Natural killer cell (primary cell): ENCODE measurements at regions not wholly inside any gene's neighbourhood (a gene's known extent, or its start where the extent isn't known, plus 50 kb on each side); places are given as distances from the start of the nearest gene placed in this dataset.

Experiments
- ATAC-seq, 3 donors: fragments of 150-1000 bp in 2 of 3; fragments of 200-7000 bp in 1 of 3; cut with Tn5 transposase; 1 replicate in 1 of 3; 2 replicates in 2 of 3; pipeline ENCODE4 v1.10.0; 2021; ENCODE audit warnings: mild to moderate bottlenecking in 2 of 3, moderate library complexity in 2 of 3
- DNase-seq, 2 donors: peaks; one replicate each; pipeline versions ENCODE4 v3.0.0 to v3.0.0-alpha.2; 2013 to 2021; ENCODE audit warnings: mixed read lengths in 1 of 2
- H3K27ac ChIP-seq: one replicate; pipeline ENCODE4 v1.5.1; 2013; ENCODE audit warnings: mild to moderate bottlenecking, low read length
- H3K27me3 ChIP-seq: one replicate; pipeline ENCODE4 v1.6.1; 2013; ENCODE audit warnings: low read length; ENCODE audit not compliant: control insufficient read depth, insufficient read depth
- H3K36me3 ChIP-seq: one replicate; pipeline ENCODE4 v1.6.1; 2013; ENCODE audit warnings: low read length; ENCODE audit not compliant: control insufficient read depth, insufficient read depth
- H3K4me1 ChIP-seq: one replicate; pipeline ENCODE4 v1.6.1; 2013; ENCODE audit warnings: low read length; ENCODE audit not compliant: control insufficient read depth, insufficient read depth
- H3K4me3 ChIP-seq: one replicate; pipeline ENCODE4 v1.5.1; 2013; ENCODE audit warnings: low read length
- H3K9me3 ChIP-seq: one replicate; pipeline ENCODE4 v1.6.1; 2013; ENCODE audit warnings: low read length; ENCODE audit not compliant: control insufficient read depth, insufficient read depth
- H3K27ac Mint-ChIP-seq, 2 donors: one replicate each; pipeline ENCODE4 v1.8.0; 2022; ENCODE audit warnings: mild to moderate bottlenecking in 2 of 2, mixed read lengths in 2 of 2, moderate library complexity in 1 of 2
- H3K27me3 Mint-ChIP-seq, 2 donors: one replicate each; pipeline ENCODE4 v1.8.0; 2022; ENCODE audit warnings: low read depth in 2 of 2, mixed read lengths in 2 of 2
- H3K36me3 Mint-ChIP-seq: one replicate; pipeline ENCODE4 v1.8.0; 2022; ENCODE audit warnings: mixed read lengths
- H3K4me1 Mint-ChIP-seq, 2 donors: one replicate each; pipeline ENCODE4 v1.8.0; 2022; ENCODE audit warnings: mixed read lengths in 2 of 2
- H3K4me3 Mint-ChIP-seq: one replicate; pipeline ENCODE4 v1.8.0; 2022; ENCODE audit warnings: mild to moderate bottlenecking, moderate library complexity, mixed read lengths
- H3K9me3 Mint-ChIP-seq, 2 donors: one replicate each; pipeline ENCODE4 v1.8.0; 2022; ENCODE audit warnings: mixed read lengths in 2 of 2
- WGBS: methylation state at CpG from one replicate; pipeline ENCODE4 v1.1.7; 2013; ENCODE audit warnings: missing lambda C conversion rate; ENCODE audit not compliant: insufficient coverage; 5-methylcytosine and 5-hydroxymethylcytosine counted together
- intact Hi-C: fragments of 100-400 bp; cut with micrococcal nuclease; formaldehyde crosslinking; loops from one replicate; pipeline ENCODE4 v1.14.2; 2022
- TF ChIP-seq, protein P1 (sequence below): fragments of 200-600 bp; IDR thresholded peaks from one replicate; pipeline ENCODE4 v1.8.0; 2022; ENCODE audit warnings: antibody characterized with exemption

DNA sequence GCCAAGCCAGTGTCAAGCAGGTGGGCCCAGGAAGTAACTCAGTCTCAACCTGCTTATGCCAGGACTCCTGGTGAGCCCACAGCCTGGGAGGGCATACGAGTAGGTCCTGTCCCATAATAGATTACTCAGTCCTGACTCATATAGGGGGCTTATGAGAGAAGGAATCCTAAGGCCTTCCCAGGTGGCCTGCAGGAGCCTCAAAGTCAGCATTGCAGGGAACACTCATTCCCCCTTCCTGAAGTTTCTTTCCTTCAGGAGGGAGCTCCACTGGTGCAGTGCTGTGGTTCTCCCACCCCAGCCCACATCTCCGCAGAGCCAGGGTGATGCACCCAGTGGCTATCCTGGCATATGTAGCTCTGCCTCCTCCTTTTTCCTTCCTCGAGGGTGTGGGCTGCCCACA, 137.3 kb downstream of the ZIC5 start:
- intact Hi-C loops, result no loop called here
- peaks cover 18 to 22% of the 10 kb centered on the region in 2 donors for H3K4me1 Mint-ChIP-seq
- Histone ChIP-seq H3K27me3 (no peaks in the 10 kb centered on the region), H3K9me3 (no peaks in the 10 kb centered on the region), H3K4me1 (peaks cover 11% of the 10 kb centered on the region), H3K27ac (no peak overlapping the region), H3K4me3 (no peak overlapping the region), H3K36me3 (no peaks in the 10 kb centered on the region)
- no peaks in the 10 kb centered on the region for H3K9me3 Mint-ChIP-seq
- no peak for ATAC-seq
- H3K36me3 Mint-ChIP-seq, result no peaks in the 10 kb centered on the region
- H3K27me3 Mint-ChIP-seq, result peaks cover 0 to 3% of the 10 kb centered on the region in 2 donors
- TF ChIP-seq, protein P1, sequence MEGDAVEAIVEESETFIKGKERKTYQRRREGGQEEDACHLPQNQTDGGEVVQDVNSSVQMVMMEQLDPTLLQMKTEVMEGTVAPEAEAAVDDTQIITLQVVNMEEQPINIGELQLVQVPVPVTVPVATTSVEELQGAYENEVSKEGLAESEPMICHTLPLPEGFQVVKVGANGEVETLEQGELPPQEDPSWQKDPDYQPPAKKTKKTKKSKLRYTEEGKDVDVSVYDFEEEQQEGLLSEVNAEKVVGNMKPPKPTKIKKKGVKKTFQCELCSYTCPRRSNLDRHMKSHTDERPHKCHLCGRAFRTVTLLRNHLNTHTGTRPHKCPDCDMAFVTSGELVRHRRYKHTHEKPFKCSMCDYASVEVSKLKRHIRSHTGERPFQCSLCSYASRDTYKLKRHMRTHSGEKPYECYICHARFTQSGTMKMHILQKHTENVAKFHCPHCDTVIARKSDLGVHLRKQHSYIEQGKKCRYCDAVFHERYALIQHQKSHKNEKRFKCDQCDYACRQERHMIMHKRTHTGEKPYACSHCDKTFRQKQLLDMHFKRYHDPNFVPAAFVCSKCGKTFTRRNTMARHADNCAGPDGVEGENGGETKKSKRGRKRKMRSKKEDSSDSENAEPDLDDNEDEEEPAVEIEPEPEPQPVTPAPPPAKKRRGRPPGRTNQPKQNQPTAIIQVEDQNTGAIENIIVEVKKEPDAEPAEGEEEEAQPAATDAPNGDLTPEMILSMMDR, result no peak
- no peak for DNase-seq
- H3K27ac Mint-ChIP-seq, result no peak overlapping the region
- 71% methylated on average over 3 of the region's 3 CpGs for WGBS
- H3K4me3 Mint-ChIP-seq, result no peak overlapping the region

DNA sequence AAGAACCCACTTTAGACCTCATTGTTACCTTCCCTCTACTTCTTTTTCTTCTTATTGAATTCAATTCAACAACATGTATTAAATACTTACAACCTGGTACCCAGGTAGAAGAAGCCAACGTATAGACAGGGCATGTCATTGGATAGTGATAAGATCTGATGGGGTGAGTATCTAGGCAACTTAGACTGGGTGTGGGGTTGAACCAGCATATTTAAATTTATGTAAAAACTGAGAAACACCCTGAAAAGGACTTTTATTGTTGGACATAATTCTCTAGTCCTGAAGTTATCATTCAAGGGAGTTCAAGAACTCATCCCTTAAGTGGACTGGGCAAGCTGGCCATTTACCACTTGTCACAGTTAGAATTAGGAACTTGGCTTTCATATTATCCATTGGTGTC, 139.2 kb downstream of the ZIC5 start:
- Histone ChIP-seq H3K9me3 (no peaks in the 10 kb centered on the region), H3K36me3 (no peaks in the 10 kb centered on the region), H3K27ac (no peak overlapping the region), H3K27me3 (no peaks in the 10 kb centered on the region), H3K4me1 (peaks cover 11% of the 10 kb centered on the region), H3K4me3 (no peak overlapping the region)
- no peak for ATAC-seq
- Mint-ChIP-seq H3K4me3 (no peak overlapping the region), H3K9me3 (no peaks in the 10 kb centered on the region), H3K27me3 (peaks cover 0 to 3% of the 10 kb centered on the region in 2 donors), H3K36me3 (no peaks in the 10 kb centered on the region), H3K4me1 (peaks cover 18 to 22% of the 10 kb centered on the region in 2 donors), H3K27ac (no peak overlapping the region)
- WGBS, result 75% methylated on average over 1 of the region's 1 CpG
- intact Hi-C loops, result no loop called here
- DNase-seq, result no peak
- TF ChIP-seq, protein P1, result no peak

DNA sequence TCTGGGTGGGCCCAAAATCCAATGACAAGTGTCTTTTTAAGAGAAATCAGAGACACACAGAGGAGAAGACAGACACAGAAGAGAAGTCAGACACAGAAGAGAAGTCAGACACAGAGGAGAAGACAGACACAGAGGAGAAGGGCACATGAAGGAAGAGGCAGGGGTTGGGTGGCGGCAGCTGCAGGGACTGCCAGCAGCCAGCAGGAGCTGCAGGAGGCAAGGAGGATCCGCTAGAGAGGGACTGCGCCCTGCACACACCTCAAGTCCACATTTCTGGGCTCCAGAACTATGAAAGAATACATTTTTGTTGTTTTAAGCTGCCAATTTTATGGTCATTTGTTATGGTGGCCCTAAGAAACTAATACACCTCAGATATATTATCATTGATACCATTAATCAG, 140.6 kb downstream of the ZIC5 start:
- peaks cover 16% of the 10 kb centered on the region in 2 donors for H3K4me1 Mint-ChIP-seq
- Histone ChIP-seq H3K9me3 (no peaks in the 10 kb centered on the region), H3K36me3 (no peaks in the 10 kb centered on the region), H3K4me3 (no peak overlapping the region), H3K4me1 (peaks cover 11% of the 10 kb centered on the region), H3K27me3 (no peaks in the 10 kb centered on the region), H3K27ac (no peak overlapping the region)
- no peaks in the 10 kb centered on the region for H3K36me3 Mint-ChIP-seq
- H3K4me3 Mint-ChIP-seq, result no peak overlapping the region
- ATAC-seq (no peak), DNase-seq (no peak)
- intact Hi-C loops, result no loop called here
- no peak overlapping the region for H3K27ac Mint-ChIP-seq
- H3K9me3 Mint-ChIP-seq, result no peaks in the 10 kb centered on the region
- H3K27me3 Mint-ChIP-seq, result peaks cover 0 to 3% of the 10 kb centered on the region in 2 donors
- WGBS, result 98% methylated on average over 3 of the region's 3 CpGs
- TF ChIP-seq, protein P1, result no peak

DNA sequence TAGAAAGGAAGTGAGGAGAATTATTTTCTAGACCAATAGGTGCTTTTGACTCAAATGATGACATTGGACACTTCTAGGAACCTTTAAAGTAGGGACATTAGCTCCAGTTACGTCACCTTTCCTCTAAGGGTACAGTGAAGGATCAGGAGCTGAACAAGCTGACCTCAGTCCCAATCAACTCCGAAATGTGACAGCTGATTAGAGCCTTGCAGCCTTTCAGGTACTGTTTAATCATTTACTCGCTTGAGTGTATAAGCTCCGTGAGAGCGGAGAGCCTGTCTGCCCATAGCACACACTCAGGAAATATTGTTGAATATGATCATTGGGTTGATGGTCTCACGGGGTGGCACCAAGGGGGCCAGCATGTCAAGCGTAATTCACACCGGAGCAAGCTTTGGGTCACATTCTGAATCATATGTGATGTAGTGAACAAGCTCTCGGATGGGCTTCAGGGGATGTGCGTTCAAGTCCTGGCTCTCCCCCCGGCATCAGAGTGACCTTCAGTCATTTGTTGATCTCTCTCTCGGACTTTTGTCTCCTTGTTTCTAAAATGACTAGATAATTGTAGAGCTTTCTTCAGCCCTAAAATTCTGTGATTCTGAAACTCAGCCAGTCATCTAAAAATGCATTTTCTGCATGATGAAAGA, 141.9 kb downstream of the ZIC5 start:
- no peaks in the 10 kb centered on the region for H3K4me1 ChIP-seq
- WGBS, result 94% methylated on average over 12 of the region's 12 CpGs
- no peak for DNase-seq
- Mint-ChIP-seq H3K36me3 (no peaks in the 10 kb centered on the region), H3K27me3 (peaks cover 0 to 3% of the 10 kb centered on the region in 2 donors), H3K4me1 (peaks cover 4% of the 10 kb centered on the region in 2 donors), H3K27ac (no peak overlapping the region), H3K9me3 (no peaks in the 10 kb centered on the region), H3K4me3 (no peak overlapping the region)
- TF ChIP-seq, protein P1, result no peak
- intact Hi-C loops, result no loop called here
- no peaks in the 10 kb centered on the region for H3K9me3 ChIP-seq
- no peak for ATAC-seq
- H3K27ac ChIP-seq, result no peak overlapping the region
- no peak overlapping the region for H3K4me3 ChIP-seq
- no peaks in the 10 kb centered on the region for H3K27me3 ChIP-seq
- no peaks in the 10 kb centered on the region for H3K36me3 ChIP-seq
